ENCODE measurements at regions not wholly inside any gene's neighbourhood (a gene's known extent, or its start where the extent isn't known, plus 50 kb on each side); places are given as distances from the start of the nearest gene placed in this dataset.

- H3K36me3 ChIP-seq (ENCODE audit: insufficient read depth, low read length, poor library complexity, severe bottlenecking): no peaks in the 10 kb centered on the region
- TF ChIP-seq EZH2 (IDR thresholded peaks at IDR 0.05; ENCODE audit: borderline replicate concordance, low read depth, low read length, poor library complexity, severe bottlenecking): no peak
- TF ChIP-seq CTCF (conservative IDR thresholded peaks at IDR 0.05; ENCODE audit: low read depth, low read length): no peak
- H3K4me3 ChIP-seq (ENCODE audit: low read depth, low read length, poor library complexity, severe bottlenecking): no peak overlapping the region
- ChIA-PET POLR2A (ENCODE audit: low non-redundant PET) (no interaction called here), CTCF (no interaction called here)
- H3K9me3 ChIP-seq (ENCODE audit: low read depth, low read length, poor library complexity, severe bottlenecking): no peaks in the 10 kb centered on the region
- peaks cover 56% of the 10 kb centered on the region for H3K4me1 ChIP-seq (ENCODE audit: insufficient read depth, low read length, poor library complexity, severe bottlenecking)
- no TSS peak for BruUV-seq (replicated peaks)
- no peaks in the 10 kb centered on the region for H3K27me3 ChIP-seq (replicated peaks; ENCODE audit: insufficient read depth, low read depth, low read length, poor library complexity)
- no peak for DNase-seq (ENCODE audit: low spot score)
- intact Hi-C loops (cut with micrococcal nuclease; ENCODE audit: unreplicated experiment): no loop called here
- no peak overlapping the region for H3K27ac ChIP-seq (ENCODE audit: low read depth, low read length, poor library complexity, severe bottlenecking)
Observed at GRCh38 chr13:36516225-36516624, 83.9 kb downstream of the CCNA1 start.

GRCh38 chr13:36518707-36519106, 86.4 kb downstream of the CCNA1 start:
- Histone ChIP-seq H3K4me1 (ENCODE audit: insufficient read depth, low read length, poor library complexity, severe bottlenecking) (peaks cover 37% of the 10 kb centered on the region), H3K27ac (ENCODE audit: low read depth, low read length, poor library complexity, severe bottlenecking) (peak overlapping the region; percentile 73), H3K36me3 (ENCODE audit: insufficient read depth, low read length, poor library complexity, severe bottlenecking) (no peaks in the 10 kb centered on the region), H3K27me3 (replicated peaks; ENCODE audit: insufficient read depth, low read depth, low read length, poor library complexity) (no peaks in the 10 kb centered on the region), H3K9me3 (ENCODE audit: low read depth, low read length, poor library complexity, severe bottlenecking) (peaks cover 4% of the 10 kb centered on the region), H3K4me3 (ENCODE audit: low read depth, low read length, poor library complexity, severe bottlenecking) (no peak overlapping the region)
- intact Hi-C loops (cut with micrococcal nuclease; ENCODE audit: unreplicated experiment): no loop called here
- ChIA-PET CTCF (no interaction called here), POLR2A (ENCODE audit: low non-redundant PET) (no interaction called here)
- no TSS peak for BruUV-seq (replicated peaks)
- DNase-seq (ENCODE audit: low spot score): no peak
- TF ChIP-seq EZH2 (IDR thresholded peaks at IDR 0.05; ENCODE audit: borderline replicate concordance, low read depth, low read length, poor library complexity, severe bottlenecking) (no peak), CTCF (conservative IDR thresholded peaks at IDR 0.05; ENCODE audit: low read depth, low read length) (no peak)

GRCh38 chr13:36519432-36519831, 87.1 kb downstream of the CCNA1 start:
- DNase-seq (ENCODE audit: low spot score): peak; percentile 60
- H3K27ac ChIP-seq (ENCODE audit: low read depth, low read length, poor library complexity, severe bottlenecking): peak overlapping the region; percentile 73
- TF ChIP-seq CTCF (conservative IDR thresholded peaks at IDR 0.05; ENCODE audit: low read depth, low read length): no peak
- no peak for TF ChIP-seq EZH2 (IDR thresholded peaks at IDR 0.05; ENCODE audit: borderline replicate concordance, low read depth, low read length, poor library complexity, severe bottlenecking)
- H3K4me1 ChIP-seq (ENCODE audit: insufficient read depth, low read length, poor library complexity, severe bottlenecking): peaks cover 30% of the 10 kb centered on the region
- POLR2A ChIA-PET (ENCODE audit: low non-redundant PET): no interaction called here
- no peaks in the 10 kb centered on the region for H3K36me3 ChIP-seq (ENCODE audit: insufficient read depth, low read length, poor library complexity, severe bottlenecking)
- CTCF ChIA-PET: no interaction called here
- H3K4me3 ChIP-seq (ENCODE audit: low read depth, low read length, poor library complexity, severe bottlenecking): no peak overlapping the region
- intact Hi-C loops (cut with micrococcal nuclease; ENCODE audit: unreplicated experiment): no loop called here
- H3K9me3 ChIP-seq (ENCODE audit: low read depth, low read length, poor library complexity, severe bottlenecking): peaks cover 4% of the 10 kb centered on the region
- no peaks in the 10 kb centered on the region for H3K27me3 ChIP-seq (replicated peaks; ENCODE audit: insufficient read depth, low read depth, low read length, poor library complexity)
- no TSS peak for BruUV-seq (replicated peaks)
